ENCODE measurements at regions not wholly inside any gene's neighbourhood (a gene's known extent, or its start where the extent isn't known, plus 50 kb on each side); places are given as distances from the start of the nearest gene placed in this dataset.
A peak's percentile ranks its signal among the peaks of the same experiment; 100 is the strongest.

DNA sequence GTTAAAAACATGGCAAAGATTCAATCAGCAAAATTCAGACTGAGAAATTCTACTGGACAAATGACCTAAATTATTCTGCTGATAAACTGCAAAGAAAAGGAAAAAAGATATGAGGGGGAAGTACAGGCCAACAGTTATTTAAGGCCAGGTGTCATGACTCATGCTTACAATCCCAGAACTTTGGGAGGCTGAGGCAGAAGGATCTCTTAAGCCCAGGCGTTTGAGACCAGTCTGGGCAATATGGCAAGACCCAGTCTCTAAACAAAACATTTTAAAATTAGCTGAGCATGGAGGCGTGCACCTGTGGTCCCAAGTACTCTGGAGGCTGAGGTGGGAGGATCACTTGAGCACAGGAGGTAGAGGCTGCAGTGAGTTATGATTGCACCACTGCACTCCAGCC is 91.8 kb upstream of the USP15 start:
- H4K91ac ChIP-seq (ENCODE audit: low read depth, low read length): peak overlapping the region; percentile 37
- H3K4ac ChIP-seq (ENCODE audit: low read depth, low read length): no peak overlapping the region
- H3K27me3 ChIP-seq (ENCODE audit: insufficient read depth, low read length): no peaks in the 10 kb centered on the region
- no peak overlapping the region for H3K14ac ChIP-seq (ENCODE audit: low read length)
- H2AFZ ChIP-seq (ENCODE audit: insufficient read depth, low read length, poor library complexity): no peak overlapping the region
- H3K79me2 ChIP-seq (ENCODE audit: control insufficient read depth, insufficient read depth, low read length, poor library complexity): no peaks in the 10 kb centered on the region
- no peak overlapping the region for H3K18ac ChIP-seq (ENCODE audit: low read length)
- no peak overlapping the region for H2BK12ac ChIP-seq (ENCODE audit: low read length)
- H3K79me1 ChIP-seq (ENCODE audit: low read length): peaks cover 3% of the 10 kb centered on the region
- no peak overlapping the region for H3K23ac ChIP-seq (ENCODE audit: low read length)
- H3K9me3 ChIP-seq (ENCODE audit: insufficient read depth, low read depth, low read length): no peaks in the 10 kb centered on the region
- H3K27ac ChIP-seq (ENCODE audit: low read depth, low read length): peak overlapping the region; percentile 10
- H3K4me2 ChIP-seq (ENCODE audit: low read length): no peak overlapping the region
- no CpG with 5 or more reads among the region's 2 CpGs for WGBS (ENCODE audit: extremely low coverage, insufficient coverage, insufficient read length)
- no peaks in the 10 kb centered on the region for H3K4me1 ChIP-seq (ENCODE audit: control insufficient read depth in 1 of 2, insufficient read depth in 2 of 2, low read length in 2 of 2)
- H2BK5ac ChIP-seq (ENCODE audit: low read depth, low read length, poor library complexity): no peak overlapping the region
- H2BK120ac ChIP-seq (ENCODE audit: insufficient read depth, low read length, poor library complexity): no peak overlapping the region
- no peak overlapping the region for H3K4me3 ChIP-seq (ENCODE audit: low read depth, low read length)
- no peak overlapping the region for H4K8ac ChIP-seq (ENCODE audit: low read depth, low read length)
- peak in 1 of 2 donors; percentile 55 for DNase-seq
- H4K12ac ChIP-seq (ENCODE audit: low read depth, low read length): no peak overlapping the region
- no peaks in the 10 kb centered on the region for H3K36me3 ChIP-seq (ENCODE audit: control insufficient read depth in 1 of 2, insufficient read depth in 2 of 2, low read length in 2 of 2)
- H2AK5ac ChIP-seq (ENCODE audit: low read length): no peak overlapping the region
- no peak overlapping the region for H3K9ac ChIP-seq (ENCODE audit: low read length)

DNA sequence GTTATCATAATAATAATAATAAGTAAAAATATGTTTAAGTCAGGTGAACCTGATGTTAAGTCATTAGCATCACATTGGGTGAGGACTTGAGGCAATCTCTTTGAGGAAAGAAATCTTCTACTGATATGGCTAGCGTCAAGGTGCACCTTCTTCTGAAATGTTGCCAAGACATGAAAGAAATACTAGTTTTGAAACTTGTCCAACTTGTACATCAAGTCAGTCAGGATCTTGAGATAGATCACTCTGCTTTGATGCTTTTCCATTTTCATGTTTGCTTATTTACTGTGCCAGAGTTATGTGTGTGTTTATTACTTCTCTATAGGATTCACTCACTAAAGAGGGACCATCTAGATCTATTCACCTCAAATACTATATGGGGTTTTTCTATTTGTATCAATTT is 90.0 kb upstream of the USP15 start:
- no peak overlapping the region for H4K91ac ChIP-seq (ENCODE audit: low read depth, low read length)
- H3K4me1 ChIP-seq (ENCODE audit: control insufficient read depth in 1 of 2, insufficient read depth in 2 of 2, low read length in 2 of 2): no peaks in the 10 kb centered on the region

GRCh38 chr12:62190689-62191490 is 69.3 kb upstream of the USP15 start:
- Histone ChIP-seq H3K9me3 (ENCODE audit: insufficient read depth, low read depth, low read length) (peaks cover 13% of the 10 kb centered on the region), H3K79me2 (ENCODE audit: control insufficient read depth, insufficient read depth, low read length, poor library complexity) (no peaks in the 10 kb centered on the region), H2BK5ac (ENCODE audit: low read depth, low read length, poor library complexity) (no peak overlapping the region), H3K9ac (ENCODE audit: low read length) (no peak overlapping the region), H3K23ac (ENCODE audit: low read length) (no peak overlapping the region), H4K12ac (ENCODE audit: low read depth, low read length) (no peak overlapping the region), H3K14ac (ENCODE audit: low read length) (no peak overlapping the region), H3K4me2 (ENCODE audit: low read length) (peak overlapping the region; percentile 58), H3K4me3 (ENCODE audit: low read depth, low read length) (peak overlapping the region; percentile 27), H2BK120ac (ENCODE audit: insufficient read depth, low read length, poor library complexity) (no peak overlapping the region), H3K36me3 (ENCODE audit: control insufficient read depth in 1 of 2, insufficient read depth in 2 of 2, low read length in 2 of 2) (no peaks in the 10 kb centered on the region), H3K4ac (ENCODE audit: low read depth, low read length) (no peak overlapping the region), H3K27ac (ENCODE audit: low read depth, low read length) (no peak overlapping the region), H3K18ac (ENCODE audit: low read length) (no peak overlapping the region), H2BK12ac (ENCODE audit: low read length) (no peak overlapping the region), H3K4me1 (ENCODE audit: control insufficient read depth in 1 of 2, insufficient read depth in 2 of 2, low read length in 2 of 2) (peaks cover 12 to 13% of the 10 kb centered on the region in 2 experiments), H2AFZ (ENCODE audit: insufficient read depth, low read length, poor library complexity) (no peak overlapping the region), H3K27me3 (ENCODE audit: insufficient read depth, low read length) (peaks cover 23% of the 10 kb centered on the region), H4K8ac (ENCODE audit: low read depth, low read length) (no peak overlapping the region), H4K91ac (ENCODE audit: low read depth, low read length) (no peak overlapping the region), H3K79me1 (ENCODE audit: low read length) (no peaks in the 10 kb centered on the region), H2AK5ac (ENCODE audit: low read length) (no peak overlapping the region)
- DNase-seq: peak in 1 of 2 donors; percentile 38
- no CpG with 5 or more reads among the region's 61 CpGs for WGBS (ENCODE audit: extremely low coverage, insufficient coverage, insufficient read length)

More for the DNA sequence above, 90.0 kb upstream of the USP15 start:
- Histone ChIP-seq H3K4ac (ENCODE audit: low read depth, low read length) (no peak overlapping the region), H3K4me2 (ENCODE audit: low read length) (no peak overlapping the region), H3K14ac (ENCODE audit: low read length) (no peak overlapping the region), H3K9me3 (ENCODE audit: insufficient read depth, low read depth, low read length) (no peaks in the 10 kb centered on the region), H3K79me2 (ENCODE audit: control insufficient read depth, insufficient read depth, low read length, poor library complexity) (no peaks in the 10 kb centered on the region), H2AK5ac (ENCODE audit: low read length) (no peak overlapping the region), H2BK5ac (ENCODE audit: low read depth, low read length, poor library complexity) (no peak overlapping the region), H4K8ac (ENCODE audit: low read depth, low read length) (no peak overlapping the region), H4K12ac (ENCODE audit: low read depth, low read length) (no peak overlapping the region), H2BK12ac (ENCODE audit: low read length) (no peak overlapping the region), H3K23ac (ENCODE audit: low read length) (no peak overlapping the region), H3K36me3 (ENCODE audit: control insufficient read depth in 1 of 2, insufficient read depth in 2 of 2, low read length in 2 of 2) (no peaks in the 10 kb centered on the region), H2AFZ (ENCODE audit: insufficient read depth, low read length, poor library complexity) (no peak overlapping the region), H3K18ac (ENCODE audit: low read length) (no peak overlapping the region), H3K79me1 (ENCODE audit: low read length) (peaks cover 3% of the 10 kb centered on the region), H3K4me3 (ENCODE audit: low read depth, low read length) (no peak overlapping the region), H2BK120ac (ENCODE audit: insufficient read depth, low read length, poor library complexity) (no peak overlapping the region), H3K9ac (ENCODE audit: low read length) (no peak overlapping the region), H3K27me3 (ENCODE audit: insufficient read depth, low read length) (no peaks in the 10 kb centered on the region), H3K27ac (ENCODE audit: low read depth, low read length) (no peak overlapping the region)
- DNase-seq: peak in 1 of 2 donors; percentile 86
- WGBS (ENCODE audit: extremely low coverage, insufficient coverage, insufficient read length): no CpG with 5 or more reads among the region's 1 CpG

- H3K9ac ChIP-seq (ENCODE audit: low read length): no peak overlapping the region
- H3K4me1 ChIP-seq (ENCODE audit: control insufficient read depth in 1 of 2, insufficient read depth in 2 of 2, low read length in 2 of 2): peaks cover 12 to 13% of the 10 kb centered on the region in 2 experiments
- no peak overlapping the region for H3K27ac ChIP-seq (ENCODE audit: low read depth, low read length)
- no peak overlapping the region for H4K12ac ChIP-seq (ENCODE audit: low read depth, low read length)
- no peak overlapping the region for H4K91ac ChIP-seq (ENCODE audit: low read depth, low read length)
- no peaks in the 10 kb centered on the region for H3K79me1 ChIP-seq (ENCODE audit: low read length)
- H3K4me3 ChIP-seq (ENCODE audit: low read depth, low read length): peak overlapping the region; percentile 27
- peaks cover 23% of the 10 kb centered on the region for H3K27me3 ChIP-seq (ENCODE audit: insufficient read depth, low read length)
- H2AK5ac ChIP-seq (ENCODE audit: low read length): no peak overlapping the region
- no peaks in the 10 kb centered on the region for H3K36me3 ChIP-seq (ENCODE audit: control insufficient read depth in 1 of 2, insufficient read depth in 2 of 2, low read length in 2 of 2)
- H3K23ac ChIP-seq (ENCODE audit: low read length): no peak overlapping the region
- H3K18ac ChIP-seq (ENCODE audit: low read length): no peak overlapping the region
- no CpG with 5 or more reads among the region's 41 CpGs for WGBS (ENCODE audit: extremely low coverage, insufficient coverage, insufficient read length)
- DNase-seq: peak in 1 of 2 donors; percentile 38
- H3K14ac ChIP-seq (ENCODE audit: low read length): no peak overlapping the region
- H3K4ac ChIP-seq (ENCODE audit: low read depth, low read length): no peak overlapping the region
- H2BK12ac ChIP-seq (ENCODE audit: low read length): no peak overlapping the region
- peaks cover 13% of the 10 kb centered on the region for H3K9me3 ChIP-seq (ENCODE audit: insufficient read depth, low read depth, low read length)
- no peak overlapping the region for H4K8ac ChIP-seq (ENCODE audit: low read depth, low read length)
- no peaks in the 10 kb centered on the region for H3K79me2 ChIP-seq (ENCODE audit: control insufficient read depth, insufficient read depth, low read length, poor library complexity)
- H2BK120ac ChIP-seq (ENCODE audit: insufficient read depth, low read length, poor library complexity): no peak overlapping the region
- no peak overlapping the region for H2BK5ac ChIP-seq (ENCODE audit: low read depth, low read length, poor library complexity)
- H2AFZ ChIP-seq (ENCODE audit: insufficient read depth, low read length, poor library complexity): no peak overlapping the region
- H3K4me2 ChIP-seq (ENCODE audit: low read length): peak overlapping the region; percentile 58
Observed at GRCh38 chr12:62191491-62192179, 68.6 kb upstream of the USP15 start.

Data from trophoblast cell (in vitro differentiated cells and primary cell).